Mesothelial cell of epicardium (in vitro differentiated cells): ENCODE measurements at regions not wholly inside any gene's neighbourhood (a gene's known extent, or its start where the extent isn't known, plus 50 kb on each side); places are given as distances from the start of the nearest gene placed in this dataset.
"Not testable (repeated sequence)": the region's sequence is repeated elsewhere in the genome, so short reads cannot be mapped to it uniquely, and the experiment has no call there.

Experiments used
- DNase-seq, 2 experiments: peaks; one replicate each; pipeline ENCODE4 v3.0.0; 2021; ENCODE audit warnings: low spot score in 2 of 2; ENCODE audit not compliant: unreplicated experiment in 2 of 2
- H3K27ac Mint-ChIP-seq: 2 replicates; pipeline ENCODE4 v1.8.0; 2021; ENCODE audit warnings: mixed read lengths
- H3K27me3 Mint-ChIP-seq: 2 replicates; pipeline ENCODE4 v1.8.0; 2021; ENCODE audit warnings: low read depth, mixed read lengths
- H3K36me3 Mint-ChIP-seq: 2 replicates; pipeline ENCODE4 v1.8.0; 2021; ENCODE audit warnings: mixed read lengths
- H3K4me1 Mint-ChIP-seq: 2 replicates; pipeline ENCODE4 v1.8.0; 2021; ENCODE audit warnings: mixed read lengths
- H3K4me3 Mint-ChIP-seq: 2 replicates; pipeline ENCODE4 v1.8.0; 2021; ENCODE audit warnings: mild to moderate bottlenecking, moderate library complexity, mixed read lengths
- H3K9me3 Mint-ChIP-seq: 2 replicates; pipeline ENCODE4 v1.8.0; 2021; ENCODE audit warnings: mixed read lengths
- TF ChIP-seq, protein P1 (sequence below): fragments of 200-600 bp; sonication (generic); IDR thresholded peaks from one replicate; pipeline ENCODE4 v1.5.0; 2021; ENCODE audit warnings: antibody characterized with exemption; ENCODE audit not compliant: unreplicated experiment

GRCh38 chr21:15208786-15209185 is 144.0 kb upstream of the NRIP1 start:
- Mint-ChIP-seq H3K4me3 (no peak overlapping the region), H3K9me3 (peaks cover 5% of the 10 kb centered on the region), H3K27ac (no peak overlapping the region), H3K27me3 (no peaks in the 10 kb centered on the region), H3K36me3 (no peaks in the 10 kb centered on the region), H3K4me1 (peaks cover 49% of the 10 kb centered on the region)
- TF ChIP-seq, protein P1, sequence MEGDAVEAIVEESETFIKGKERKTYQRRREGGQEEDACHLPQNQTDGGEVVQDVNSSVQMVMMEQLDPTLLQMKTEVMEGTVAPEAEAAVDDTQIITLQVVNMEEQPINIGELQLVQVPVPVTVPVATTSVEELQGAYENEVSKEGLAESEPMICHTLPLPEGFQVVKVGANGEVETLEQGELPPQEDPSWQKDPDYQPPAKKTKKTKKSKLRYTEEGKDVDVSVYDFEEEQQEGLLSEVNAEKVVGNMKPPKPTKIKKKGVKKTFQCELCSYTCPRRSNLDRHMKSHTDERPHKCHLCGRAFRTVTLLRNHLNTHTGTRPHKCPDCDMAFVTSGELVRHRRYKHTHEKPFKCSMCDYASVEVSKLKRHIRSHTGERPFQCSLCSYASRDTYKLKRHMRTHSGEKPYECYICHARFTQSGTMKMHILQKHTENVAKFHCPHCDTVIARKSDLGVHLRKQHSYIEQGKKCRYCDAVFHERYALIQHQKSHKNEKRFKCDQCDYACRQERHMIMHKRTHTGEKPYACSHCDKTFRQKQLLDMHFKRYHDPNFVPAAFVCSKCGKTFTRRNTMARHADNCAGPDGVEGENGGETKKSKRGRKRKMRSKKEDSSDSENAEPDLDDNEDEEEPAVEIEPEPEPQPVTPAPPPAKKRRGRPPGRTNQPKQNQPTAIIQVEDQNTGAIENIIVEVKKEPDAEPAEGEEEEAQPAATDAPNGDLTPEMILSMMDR = no peak
- DNase-seq = no peak

- H3K4me3 Mint-ChIP-seq = no peak overlapping the region
- peaks cover 5% of the 10 kb centered on the region for H3K9me3 Mint-ChIP-seq
- H3K4me1 Mint-ChIP-seq = peaks cover 45% of the 10 kb centered on the region
- no peaks in the 10 kb centered on the region for H3K36me3 Mint-ChIP-seq
- no peaks in the 10 kb centered on the region for H3K27me3 Mint-ChIP-seq
- no peak for DNase-seq
- no peak overlapping the region for H3K27ac Mint-ChIP-seq
- TF ChIP-seq, protein P1 = no peak
Measured at GRCh38 chr21:15209224-15209623, 144.4 kb upstream of the NRIP1 start.

GRCh38 chr21:15210235-15210678 is 145.5 kb upstream of the NRIP1 start:
- no peak overlapping the region for H3K27ac Mint-ChIP-seq
- no peaks in the 10 kb centered on the region for H3K36me3 Mint-ChIP-seq
- peaks cover 34% of the 10 kb centered on the region for H3K4me1 Mint-ChIP-seq
- no peaks in the 10 kb centered on the region for H3K27me3 Mint-ChIP-seq
- no peak overlapping the region for H3K4me3 Mint-ChIP-seq
- H3K9me3 Mint-ChIP-seq = peaks cover 5% of the 10 kb centered on the region
- TF ChIP-seq, protein P1 = no peak
- no peak for DNase-seq

GRCh38 chr21:15211491-15212133 is 146.8 kb upstream of the NRIP1 start:
- no peak overlapping the region for H3K4me3 Mint-ChIP-seq
- no peaks in the 10 kb centered on the region for H3K27me3 Mint-ChIP-seq
- TF ChIP-seq, protein P1 = no peak
- no peak for DNase-seq
- H3K36me3 Mint-ChIP-seq = no peaks in the 10 kb centered on the region
- H3K27ac Mint-ChIP-seq = no peak overlapping the region
- H3K9me3 Mint-ChIP-seq = peaks cover 5% of the 10 kb centered on the region
- H3K4me1 Mint-ChIP-seq = peaks cover 28% of the 10 kb centered on the region

DNA sequence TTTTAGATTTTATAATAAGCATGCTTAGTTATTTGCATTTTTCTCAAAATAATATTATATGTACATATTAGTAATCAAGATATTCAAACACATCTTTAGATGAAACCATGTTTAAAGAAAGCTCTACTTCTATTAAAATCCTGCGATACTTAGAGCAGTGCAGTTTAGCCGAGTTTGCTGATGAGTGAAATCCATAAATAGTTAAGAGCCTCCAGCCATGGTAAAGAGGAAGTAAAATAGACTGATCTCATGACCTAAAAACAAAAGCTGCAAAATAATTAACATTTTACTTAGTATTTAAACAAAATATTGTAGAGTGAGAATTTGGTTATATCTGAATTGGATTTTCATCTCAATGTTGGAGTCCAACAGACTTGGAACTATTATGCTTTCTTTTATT is 147.4 kb upstream of the NRIP1 start:
- H3K4me1 Mint-ChIP-seq = peaks cover 22% of the 10 kb centered on the region
- no peaks in the 10 kb centered on the region for H3K36me3 Mint-ChIP-seq
- TF ChIP-seq, protein P1 = no peak
- H3K27ac Mint-ChIP-seq = no peak overlapping the region
- no peak for DNase-seq
- H3K9me3 Mint-ChIP-seq = peaks cover 5% of the 10 kb centered on the region
- no peaks in the 10 kb centered on the region for H3K27me3 Mint-ChIP-seq
- H3K4me3 Mint-ChIP-seq = no peak overlapping the region

DNA sequence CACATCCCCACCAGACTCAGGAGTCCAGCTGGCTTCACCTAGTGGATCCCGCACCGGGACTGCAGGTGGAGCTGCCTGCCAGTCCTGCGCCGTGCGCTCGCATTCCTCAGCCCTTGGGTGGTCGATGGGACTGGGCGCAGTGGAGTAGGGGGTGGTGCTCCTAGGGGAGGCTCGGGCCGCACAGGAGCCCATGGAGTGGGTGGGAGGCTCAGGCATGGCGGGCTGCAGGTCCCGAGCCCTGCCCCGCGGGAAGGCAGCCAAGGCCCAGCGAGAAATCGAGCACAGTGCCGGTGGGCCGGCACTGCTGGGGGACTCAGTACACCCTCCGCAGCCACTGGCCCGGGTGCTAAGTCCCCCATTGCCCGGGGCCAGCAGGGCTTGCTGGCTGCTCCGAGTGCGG is 153.7 kb upstream of the NRIP1 start:
- not testable (repeated sequence) for H3K27me3 Mint-ChIP-seq, H3K27ac Mint-ChIP-seq

More for the DNA sequence above, 153.7 kb upstream of the NRIP1 start:
- DNase-seq, H3K9me3 Mint-ChIP-seq, H3K4me3 Mint-ChIP-seq, H3K36me3 Mint-ChIP-seq: not testable (repeated sequence)
- peaks cover 27% of the 10 kb centered on the region for H3K4me1 Mint-ChIP-seq
